H1 (cell line): ENCODE measurements at regions not wholly inside any gene's neighbourhood (a gene's known extent, or its start where the extent isn't known, plus 50 kb on each side); places are given as distances from the start of the nearest gene placed in this dataset.

ENCODE experiments used
- CTCF ChIA-PET: fragments of 300-600 bp; sonication (Branson Sonifier 250); formaldehyde crosslinking; loops from one replicate; lab custom pipeline; 2021; ENCODE audit not compliant: partially characterized antibody; lab: Charles Lee
- POLR2A ChIA-PET: fragments of 300-600 bp; sonication (Branson Sonifier 250); formaldehyde crosslinking; loops from one replicate; lab custom pipeline; 2021; ENCODE audit warnings: inconsistent platforms; ENCODE audit not compliant: partially characterized antibody; lab: Charles Lee
- DNase-seq, 2 experiments: peaks; one replicate each; pipeline versions ENCODE4 v3.0.0 to v3.0.0-alpha.2; 2010 to 2022; ENCODE audit warnings: low spot score in 2 of 2, low read depth in 1 of 2, mixed read lengths in 1 of 2
- FAIRE-seq: peaks from 2 replicates; lab custom pipeline; 2011; peaks lifted over from hg19 to GRCh38; lab: Jason Lieb, UNC
- H2AFZ ChIP-seq: 2 replicates; pipeline ENCODE4 v1.8.1; 2012; ENCODE audit warnings: low read length, inconsistent platforms
- H2AK5ac ChIP-seq: 2 replicates; pipeline ENCODE4 v1.6.1; 2013; ENCODE audit warnings: low read depth, low read length
- H2BK120ac ChIP-seq: replicated peaks from 2 replicates; pipeline ENCODE3; 2013; ENCODE audit warnings: low read depth, low read length, inconsistent platforms
- H2BK12ac ChIP-seq: 2 replicates; pipeline ENCODE4 v1.6.1; 2013; ENCODE audit warnings: low read depth, low read length
- H2BK15ac ChIP-seq: 2 replicates; pipeline ENCODE4 v1.6.1; 2013; ENCODE audit warnings: low read length
- H2BK20ac ChIP-seq: 2 replicates; pipeline ENCODE4 v1.6.1; 2013; ENCODE audit warnings: low read length
- H2BK5ac ChIP-seq: 2 replicates; pipeline ENCODE4 v1.6.1; 2013; ENCODE audit warnings: low read depth, low read length
- H3K14ac ChIP-seq: 2 replicates; pipeline ENCODE4 v1.6.1; 2013; ENCODE audit warnings: inconsistent platforms; ENCODE audit not compliant: insufficient read length
- H3K18ac ChIP-seq: 2 replicates; pipeline ENCODE4 v1.6.1; 2013; ENCODE audit warnings: low read length; ENCODE audit errors: extremely low read depth
- H3K23ac ChIP-seq: 2 replicates; pipeline ENCODE4 v1.6.1; 2013; ENCODE audit warnings: inconsistent platforms; ENCODE audit not compliant: insufficient read length
- H3K23me2 ChIP-seq: 2 replicates; pipeline ENCODE4 v1.6.1; 2013; ENCODE audit warnings: low read depth, low read length
- H3K27ac ChIP-seq: 2 replicates; pipeline ENCODE4 v1.6.1; 2011; ENCODE audit warnings: low read depth, low read length, inconsistent platforms
- H3K27me3 ChIP-seq, 4 experiments: replicated peaks in 1 of 4; 1 replicate in 1 of 4; 2 replicates in 3 of 4; pipeline versions ENCODE4 v1.6.1 to v1.8.1; 2011 to 2013; ENCODE audit warnings: low read length in 3 of 4, mild to moderate bottlenecking in 3 of 4, inconsistent platforms in 2 of 4, mixed read lengths in 2 of 4, moderate library complexity in 1 of 4; ENCODE audit not compliant: control insufficient read depth in 3 of 4, insufficient read depth in 3 of 4; ENCODE audit errors: extremely low read depth in 1 of 4
- H3K36me3 ChIP-seq, 4 experiments: 2 replicates each; pipeline versions ENCODE4 v1.6.1 to v1.8.1; 2011 to 2013; ENCODE audit warnings: mild to moderate bottlenecking in 4 of 4, low read length in 3 of 4, moderate library complexity in 2 of 4, control low read depth in 1 of 4, inconsistent platforms in 1 of 4; ENCODE audit not compliant: insufficient read depth in 4 of 4, control insufficient read depth in 2 of 4
- H3K4ac ChIP-seq: replicated peaks from 2 replicates; pipeline ENCODE3; 2013; ENCODE audit warnings: low read length, low read depth, mixed read lengths, inconsistent platforms; ENCODE audit not compliant: insufficient read length
- H3K4me1 ChIP-seq, 4 experiments: replicated peaks in 1 of 4; 1 replicate in 1 of 4; 2 replicates in 3 of 4; pipeline versions ENCODE4 v1.6.1 to v1.8.1; 2011 to 2013; ENCODE audit warnings: low read length in 3 of 4, inconsistent platforms in 2 of 4, mixed read lengths in 1 of 4; ENCODE audit not compliant: insufficient read depth in 4 of 4, control insufficient read depth in 3 of 4
- H3K4me2 ChIP-seq, 2 experiments: 2 replicates each; pipeline versions ENCODE4 v1.6.1 to v1.8.1; 2011 to 2013; ENCODE audit warnings: low read depth in 2 of 2, low read length in 2 of 2, control low read depth in 1 of 2, inconsistent platforms in 1 of 2, mild to moderate bottlenecking in 1 of 2; ENCODE audit not compliant: insufficient read depth in 1 of 2
- H3K4me3 ChIP-seq, 4 experiments: fragments of 200-600, 300-600 bp in 1 of 4; sonication (generic), shearing (Covaris generic), sonication (Bioruptor Twin) in 1 of 4; 2 replicates each; pipeline versions ENCODE4 v1.5.1 to v1.8.1; 2011 to 2016; ENCODE audit warnings: low read length in 4 of 4, low read depth in 3 of 4, control low read depth in 2 of 4, inconsistent platforms in 2 of 4, mild to moderate bottlenecking in 2 of 4, mixed read lengths in 1 of 4, moderate library complexity in 1 of 4; ENCODE audit not compliant: insufficient read depth in 2 of 4; ENCODE audit errors: extremely low read depth in 1 of 4
- H3K56ac ChIP-seq: replicated peaks from 2 replicates; pipeline ENCODE3; 2013; ENCODE audit warnings: low read depth, mild to moderate bottlenecking, mixed read lengths, low read length, inconsistent platforms; ENCODE audit not compliant: insufficient read length
- H3K79me1 ChIP-seq: 2 replicates; pipeline ENCODE4 v1.6.1; 2013; ENCODE audit warnings: low read depth, low read length, control low read depth
- H3K79me2 ChIP-seq, 2 experiments: 2 replicates each; pipeline versions ENCODE4 v1.6.1 to v1.8.1; 2012 to 2013; ENCODE audit warnings: low read length in 2 of 2, mild to moderate bottlenecking in 2 of 2, inconsistent platforms in 1 of 2; ENCODE audit not compliant: insufficient read depth in 2 of 2, control insufficient read depth in 1 of 2
- H3K9ac ChIP-seq, 4 experiments: replicated peaks in 1 of 4; 1 replicate in 1 of 4; 2 replicates in 3 of 4; pipeline versions ENCODE4 v1.6.1 to v1.8.1; 2011 to 2013; ENCODE audit warnings: low read depth in 3 of 4, low read length in 3 of 4, control low read depth in 2 of 4, mild to moderate bottlenecking in 2 of 4, moderate library complexity in 2 of 4, inconsistent platforms in 1 of 4; ENCODE audit errors: extremely low read depth in 1 of 4
- H3K9me3 ChIP-seq, 2 experiments: 2 replicates each; pipeline versions ENCODE4 v1.6.1 to v1.8.1; 2012 to 2013; ENCODE audit warnings: mild to moderate bottlenecking in 2 of 2, moderate library complexity in 2 of 2, control low read depth in 1 of 2, inconsistent platforms in 1 of 2, low read depth in 1 of 2, low read length in 1 of 2, mixed read lengths in 1 of 2; ENCODE audit not compliant: insufficient read depth in 2 of 2
- H4K20me1 ChIP-seq, 2 experiments: replicated peaks in 1 of 2; 2 replicates each; pipeline versions ENCODE3 to v1.8.1; 2011 to 2013; ENCODE audit warnings: inconsistent platforms in 2 of 2, low read length in 2 of 2, mild to moderate bottlenecking in 1 of 2; ENCODE audit not compliant: insufficient read depth in 2 of 2, control insufficient read depth in 1 of 2
- H4K5ac ChIP-seq: 2 replicates; pipeline ENCODE4 v1.6.1; 2013; ENCODE audit warnings: low read length, low read depth, mixed read lengths, inconsistent platforms; ENCODE audit not compliant: insufficient read length
- H4K8ac ChIP-seq: 2 replicates; pipeline ENCODE4 v1.8.0; 2013; ENCODE audit warnings: mild to moderate bottlenecking, moderate library complexity, low read length, inconsistent platforms; ENCODE audit not compliant: insufficient read depth; ENCODE audit errors: extremely low read depth
- H4K91ac ChIP-seq: replicated peaks from 2 replicates; pipeline ENCODE3; 2013; ENCODE audit warnings: low read length, mixed read lengths, inconsistent platforms; ENCODE audit not compliant: insufficient read length
- JUN ChIP-seq: IDR thresholded peaks from 2 replicates; pipeline ENCODE4 v1.6.1; 2011; ENCODE audit warnings: low read depth, mild to moderate bottlenecking, improper control_type of control experiment, low read length
- KDM4A ChIP-seq: IDR thresholded peaks from one replicate; pipeline ENCODE4 v1.7.1; 2012; ENCODE audit warnings: low read depth, mild to moderate bottlenecking, moderate library complexity, low read length, inconsistent platforms; ENCODE audit not compliant: severe bottlenecking
- SP4 ChIP-seq: IDR thresholded peaks from 2 replicates; pipeline ENCODE4 v1.6.1; 2012; ENCODE audit warnings: low read length, inconsistent platforms
- SUZ12 ChIP-seq: fragments of 200-600 bp; sonication (generic); IDR thresholded peaks from 2 replicates; pipeline ENCODE4 v1.6.1; 2012; ENCODE audit warnings: mild to moderate bottlenecking, inconsistent platforms, low read length, moderate library complexity, mixed read lengths
- TEAD4 ChIP-seq: IDR thresholded peaks from 2 replicates; pipeline ENCODE4 v1.6.1; 2012; ENCODE audit warnings: low read depth, low read length, inconsistent platforms, mixed read lengths
- ZNF274 ChIP-seq: IDR thresholded peaks from 2 replicates; pipeline ENCODE4 v1.7.0; 2012; ENCODE audit warnings: low read length, borderline replicate concordance; ENCODE audit errors: extremely low read depth
- WGBS, 2 experiments: shearing (Covaris generic) in 1 of 2; methylation state at CpG; one replicate each; pipeline versions ENCODE4 v1.1.6 to v1.1.7; 2013 to 2015; ENCODE audit warnings: low lambda C conversion rate in 2 of 2, mixed read lengths in 2 of 2, inconsistent platforms in 1 of 2, low coverage in 1 of 2, missing lambda C conversion rate in 1 of 2; ENCODE audit not compliant: insufficient replicate concordance in 2 of 2, insufficient coverage in 1 of 2, insufficient read length in 1 of 2; ENCODE audit errors: extremely low coverage in 1 of 2, missing lambda C conversion rate in 1 of 2; 5-methylcytosine and 5-hydroxymethylcytosine counted together

GRCh38 chr3:107224026-107224596 is 153.1 kb upstream of the CCDC54 start:
- H3K4ac ChIP-seq = no peak overlapping the region
- H3K18ac ChIP-seq = no peak overlapping the region
- no peaks in the 10 kb centered on the region for H3K4me1 ChIP-seq
- TF ChIP-seq KDM4A (no peak), SP4 (no peak), SUZ12 (no peak), ZNF274 (no peak), TEAD4 (no peak), JUN (no peak)
- no peaks in the 10 kb centered on the region for H3K79me2 ChIP-seq
- no peak overlapping the region for H3K56ac ChIP-seq
- no peak overlapping the region for H3K4me3 ChIP-seq
- H3K9me3 ChIP-seq = peaks cover 0 to 2% of the 10 kb centered on the region in 2 experiments; a peak in 1 of 4 replicates
- no peaks in the 10 kb centered on the region for H4K20me1 ChIP-seq
- no peak overlapping the region for H2AK5ac ChIP-seq
- H4K91ac ChIP-seq = no peak overlapping the region
- no peak overlapping the region for H2BK5ac ChIP-seq
- no peaks in the 10 kb centered on the region for H3K79me1 ChIP-seq
- no peaks in the 10 kb centered on the region for H3K36me3 ChIP-seq
- H4K5ac ChIP-seq = no peak overlapping the region
- no peak overlapping the region for H2BK12ac ChIP-seq
- H3K23ac ChIP-seq = no peak overlapping the region
- H3K27me3 ChIP-seq = no peaks in the 10 kb centered on the region
- H3K9ac ChIP-seq = no peak overlapping the region
- no peak overlapping the region for H2BK120ac ChIP-seq
- no peak for DNase-seq
- ChIA-PET CTCF (interaction anchor here (1.4 to 2.1 kb wide), 4 partner anchors 10 to 205 kb away, joined by 4 to 7 read pairs (median 4); no protein-coding TSS in a partner anchor), POLR2A (no interaction called here)
- no peak overlapping the region for H2BK15ac ChIP-seq
- no peak overlapping the region for H2BK20ac ChIP-seq
- H3K4me2 ChIP-seq = no peak overlapping the region
- 75% methylated on average over 2 of the region's 2 CpGs; no CpG with 5 or more reads in 1 of the 2 experiments for WGBS, 2 experiments
- H4K8ac ChIP-seq = no peak overlapping the region
- no peaks in the 10 kb centered on the region for H3K23me2 ChIP-seq
- H3K27ac ChIP-seq = no peak overlapping the region
- H2AFZ ChIP-seq = no peak overlapping the region
- H3K14ac ChIP-seq = no peak overlapping the region
- no peak for FAIRE-seq
